ENCODE measurements at regions not wholly inside any gene's neighbourhood (a gene's known extent, or its start where the extent isn't known, plus 50 kb on each side); places are given as distances from the start of the nearest gene placed in this dataset.
"Not testable (repeated sequence)": the region's sequence is repeated elsewhere in the genome, so short reads cannot be mapped to it uniquely, and the experiment has no call there.

- no peak for DNase-seq (ENCODE audit: low spot score)
These were observed 188.3 kb downstream of the MIB1 start for GRCh38 chr18:21928925-21929324.

GRCh38 chr18:21930177-21930576 is 189.6 kb downstream of the MIB1 start:
- no peak for DNase-seq (ENCODE audit: low spot score)

- DNase-seq (ENCODE audit: low spot score): no peak
These were observed 193.6 kb downstream of the MIB1 start for GRCh38 chr18:21933931-21934765.

GRCh38 chr18:21934766-21935015 is 194.1 kb downstream of the MIB1 start:
- no peak for DNase-seq (ENCODE audit: low spot score)

- DNase-seq (ENCODE audit: low spot score): no peak
These were observed 202.9 kb downstream of the MIB1 start for GRCh38 chr18:21943456-21943855.

GRCh38 chr18:21949326-21950015 is 208.9 kb downstream of the MIB1 start:
- DNase-seq (ENCODE audit: low spot score): no peak

GRCh38 chr18:21955757-21956652 is 213.4 kb upstream of the GATA6 start:
- peak; percentile 83 for DNase-seq (ENCODE audit: low spot score)

GRCh38 chr18:21958263-21958662 is 211.1 kb upstream of the GATA6 start:
- DNase-seq (ENCODE audit: low spot score): no peak

- no peak for DNase-seq (ENCODE audit: low spot score)
These were observed 210.5 kb upstream of the GATA6 start for GRCh38 chr18:21958707-21959450.

- DNase-seq (ENCODE audit: low spot score): no peak
These were observed 209.2 kb upstream of the GATA6 start for GRCh38 chr18:21960189-21960588.

GRCh38 chr18:21963336-21963735 is 206.1 kb upstream of the GATA6 start:
- no peak for DNase-seq (ENCODE audit: low spot score)

- no peak for DNase-seq (ENCODE audit: low spot score)
These were observed 201.1 kb upstream of the GATA6 start for GRCh38 chr18:21968338-21968737.

- no peak for DNase-seq (ENCODE audit: low spot score)
These were observed 197.1 kb upstream of the GATA6 start for GRCh38 chr18:21972281-21972680.

GRCh38 chr18:21975954-21976353 is 193.4 kb upstream of the GATA6 start:
- not testable (repeated sequence) for DNase-seq (ENCODE audit: low spot score)

GRCh38 chr18:21978546-21979170 is 190.7 kb upstream of the GATA6 start:
- no peak for DNase-seq (ENCODE audit: low spot score)

GRCh38 chr18:21979171-21979560 is 190.2 kb upstream of the GATA6 start:
- DNase-seq (ENCODE audit: low spot score): no peak

GRCh38 chr18:21979759-21980158 is 189.6 kb upstream of the GATA6 start:
- no peak for DNase-seq (ENCODE audit: low spot score)

GRCh38 chr18:21980744-21981143 is 188.6 kb upstream of the GATA6 start:
- no peak for DNase-seq (ENCODE audit: low spot score)

- DNase-seq (ENCODE audit: low spot score): not testable (repeated sequence)
These were observed 187.9 kb upstream of the GATA6 start for GRCh38 chr18:21981489-21981888.

- no peak for DNase-seq (ENCODE audit: low spot score)
These were observed 178.3 kb upstream of the GATA6 start for GRCh38 chr18:21991081-21991534.

GRCh38 chr18:21991886-21992285 is 177.5 kb upstream of the GATA6 start:
- DNase-seq (ENCODE audit: low spot score): peak; percentile 16

Measured in HT-29 (cell line).